NCI-H1048 (cell line): ENCODE measurements at regions not wholly inside any gene's neighbourhood (a gene's known extent, or its start where the extent isn't known, plus 50 kb on each side); places are given as distances from the start of the nearest gene placed in this dataset.

Source experiments
- DNase-seq: peaks from one replicate; lab custom pipeline; 2025; lab: John Stamatoyannopoulos, UW

DNA sequence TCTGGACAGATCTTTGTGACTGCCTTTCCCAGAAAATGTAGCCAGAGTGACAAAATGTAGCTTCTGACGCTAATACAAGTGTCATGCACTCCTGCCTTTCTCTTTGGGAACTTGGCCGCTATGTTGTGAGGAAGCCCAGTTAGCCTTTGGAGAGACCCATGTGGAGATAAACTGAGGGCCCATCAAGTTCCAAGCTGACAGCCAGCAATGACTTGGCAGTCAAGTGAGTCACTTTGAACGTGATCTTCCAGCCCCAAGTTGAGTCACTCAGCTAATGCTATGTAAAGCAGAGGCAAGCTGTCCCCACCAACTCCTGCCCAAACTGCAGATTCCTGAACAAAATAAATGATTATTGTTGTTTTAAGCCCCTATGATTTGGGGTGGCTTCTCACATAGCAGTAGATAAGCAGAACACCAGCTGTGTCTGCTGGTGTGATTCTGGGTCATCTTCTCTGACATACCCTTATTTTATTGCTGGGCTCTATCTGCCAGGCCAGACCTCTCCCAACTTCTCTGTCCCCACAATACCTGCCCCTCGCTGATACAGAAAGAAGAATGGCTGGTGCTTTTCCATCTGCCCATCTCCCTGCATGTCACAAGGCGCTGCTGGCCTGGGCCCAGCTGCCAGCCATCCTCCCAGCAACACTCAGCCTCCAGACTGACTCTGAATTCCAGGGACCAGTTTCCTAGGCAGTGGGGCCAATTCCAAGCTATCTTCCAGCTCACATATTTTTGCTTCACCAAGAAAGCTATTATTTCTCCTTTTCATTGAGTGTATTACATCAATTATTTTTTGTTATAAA is 274.8 kb downstream of the LRFN2 start:
- no peak for DNase-seq

GRCh38 chr6:40308533-40309306 is 278.4 kb downstream of the LRFN2 start:
- no peak for DNase-seq

GRCh38 chr6:40307712-40308111 is 279.5 kb downstream of the LRFN2 start:
- DNase-seq: no peak

DNA sequence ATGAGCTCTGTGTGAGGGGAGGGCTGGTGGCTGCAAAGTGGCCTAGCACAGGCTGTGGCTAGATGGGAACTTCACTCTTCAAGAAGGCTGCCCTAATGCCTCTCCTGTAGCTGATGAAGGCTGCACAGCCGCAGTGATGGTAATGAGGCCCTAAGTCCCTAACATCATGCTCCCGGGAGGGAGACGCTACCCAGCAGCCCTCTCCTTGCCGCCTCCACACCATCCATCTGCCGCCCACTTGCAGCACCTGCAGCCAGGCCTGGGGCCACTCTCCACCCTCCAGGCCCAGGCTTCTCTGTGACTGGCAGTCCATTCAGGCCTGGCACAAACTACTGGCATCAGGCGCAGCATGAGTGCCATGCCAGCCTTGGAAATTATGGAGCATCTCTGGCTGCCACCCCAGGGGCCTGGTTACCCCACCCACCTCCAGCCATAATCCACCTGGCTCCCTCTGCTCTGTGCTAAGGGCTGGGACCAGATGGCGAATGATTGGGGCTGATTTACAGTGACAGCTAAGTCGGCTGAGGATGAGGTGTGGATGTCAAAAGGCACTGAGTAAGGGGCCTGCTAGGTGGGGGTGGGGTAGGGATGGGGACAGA is 284.2 kb downstream of the LRFN2 start:
- DNase-seq: no peak

DNA sequence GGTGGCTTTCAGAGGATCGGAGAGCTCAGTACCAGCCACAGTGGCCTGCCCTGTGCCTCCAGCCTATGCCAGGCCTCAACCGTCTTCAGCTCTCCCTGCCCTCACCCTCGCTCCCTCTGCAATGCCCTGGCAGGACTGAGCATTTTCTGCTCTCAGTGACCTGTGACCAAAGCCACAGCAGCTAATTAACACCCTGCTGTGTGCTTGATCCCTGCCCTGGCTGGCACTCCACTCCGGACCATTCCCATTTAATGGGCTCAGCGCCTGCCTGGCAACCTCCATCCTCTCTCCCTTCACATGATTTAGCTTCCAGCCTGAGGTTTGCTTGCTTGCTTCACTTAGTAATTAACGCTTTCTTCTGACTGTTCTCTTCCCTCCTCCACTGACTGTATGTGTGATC is 287.5 kb downstream of the LRFN2 start:
- DNase-seq: no peak

DNA sequence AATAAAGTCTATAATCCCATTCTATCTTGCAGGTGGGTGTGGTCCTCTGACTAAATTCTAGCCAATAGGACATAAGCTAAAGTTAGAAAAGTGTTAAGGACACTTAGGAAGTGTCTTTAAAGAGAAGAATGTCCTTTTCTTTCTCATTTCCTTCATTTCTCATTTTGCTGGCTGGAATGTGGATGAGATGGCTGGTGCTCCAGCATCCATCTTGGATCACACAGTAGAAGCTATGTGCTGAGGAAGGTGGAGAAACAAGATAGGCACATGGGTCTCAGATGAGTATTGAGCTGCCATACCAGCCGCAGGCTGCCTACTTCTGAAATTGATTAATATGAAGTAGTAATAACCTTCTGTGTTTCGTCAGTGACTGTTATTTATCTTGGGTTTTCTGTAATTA is 289.0 kb downstream of the LRFN2 start:
- no peak for DNase-seq

GRCh38 chr6:40295251-40295950 is 291.8 kb downstream of the LRFN2 start:
- no peak for DNase-seq

GRCh38 chr6:40293460-40294185 is 293.5 kb downstream of the LRFN2 start:
- DNase-seq: no peak

DNA sequence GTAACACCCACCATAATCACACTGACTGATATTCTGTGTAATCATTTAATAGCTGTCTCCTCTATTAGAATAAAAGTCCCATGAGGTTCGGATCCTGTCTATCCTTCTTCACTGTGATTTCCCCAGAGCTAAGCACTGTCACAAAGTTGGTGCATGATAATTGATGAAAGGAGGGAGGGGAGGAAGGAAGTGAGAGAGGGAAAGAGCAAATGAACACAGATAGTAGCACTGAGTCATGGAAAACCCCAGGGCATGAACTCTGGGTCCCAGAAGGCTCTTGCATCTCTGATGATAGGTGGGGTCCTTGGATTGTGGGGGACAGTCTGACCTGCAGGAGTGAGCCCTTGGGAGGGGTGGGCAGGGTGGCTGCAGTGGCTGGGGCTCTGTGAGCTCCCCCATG is 294.1 kb downstream of the LRFN2 start:
- no peak for DNase-seq

- DNase-seq: no peak
Measured at GRCh38 chr6:40290816-40291215, 296.3 kb downstream of the LRFN2 start.

GRCh38 chr6:40288919-40289318 is 298.2 kb downstream of the LRFN2 start:
- no peak for DNase-seq

GRCh38 chr6:40287296-40287850 is 299.8 kb downstream of the LRFN2 start:
- no peak for DNase-seq

GRCh38 chr6:40286721-40287120 is 300.4 kb downstream of the LRFN2 start:
- no peak for DNase-seq

GRCh38 chr6:40285996-40286395 is 301.2 kb downstream of the LRFN2 start:
- no peak for DNase-seq

GRCh38 chr6:40285535-40285934 is 301.6 kb downstream of the LRFN2 start:
- no peak for DNase-seq

- no peak for DNase-seq
Measured at GRCh38 chr6:40282986-40283385, 304.2 kb downstream of the LRFN2 start.

GRCh38 chr6:40281402-40281801 is 305.8 kb downstream of the LRFN2 start:
- DNase-seq: no peak

DNA sequence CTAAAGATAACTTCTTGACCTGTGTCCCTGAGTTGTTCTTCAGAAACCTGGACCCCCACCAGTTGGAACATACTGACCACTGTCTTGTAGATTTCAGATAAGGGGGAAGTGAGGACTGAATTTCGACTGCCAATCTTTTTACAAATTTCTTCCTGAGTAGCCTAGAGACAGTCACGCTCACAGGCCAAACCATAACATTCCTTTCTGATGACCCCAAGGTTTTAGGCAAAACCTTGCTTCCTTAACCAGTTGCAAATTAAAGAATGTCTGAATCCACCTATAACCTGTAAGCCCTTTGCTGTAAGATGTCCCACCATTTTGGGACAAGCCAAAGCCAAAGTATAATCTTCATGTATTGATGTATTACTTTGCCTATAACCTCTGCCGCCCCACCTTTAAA is 306.9 kb downstream of the LRFN2 start:
- DNase-seq: no peak

DNA sequence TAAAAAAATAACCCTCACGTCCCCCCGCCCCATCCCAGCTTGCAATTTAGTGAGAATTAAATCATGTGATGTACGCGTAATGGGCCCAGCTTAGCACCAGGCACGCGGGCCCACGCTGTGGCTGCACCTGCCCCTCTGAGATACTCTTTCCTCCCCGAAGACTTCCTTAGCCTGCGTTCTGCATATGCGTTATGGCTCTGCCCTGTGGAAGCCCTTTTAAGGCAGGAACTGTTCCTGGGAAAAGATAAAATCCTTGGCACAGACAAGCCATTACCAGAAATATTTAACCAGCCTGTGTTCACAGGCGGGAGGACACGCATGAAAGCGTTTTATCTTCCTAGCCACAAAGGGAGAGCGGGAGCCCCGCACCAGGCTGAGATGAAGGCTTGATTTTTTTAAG is 311.0 kb downstream of the LRFN2 start:
- no peak for DNase-seq

- no peak for DNase-seq
Measured at GRCh38 chr6:40274058-40274457, 313.1 kb downstream of the LRFN2 start.

- no peak for DNase-seq
Measured at GRCh38 chr6:40268614-40269013, 318.6 kb downstream of the LRFN2 start.
